ENCODE measurements at regions not wholly inside any gene's neighbourhood (a gene's known extent, or its start where the extent isn't known, plus 50 kb on each side); places are given as distances from the start of the nearest gene placed in this dataset.

DNA sequence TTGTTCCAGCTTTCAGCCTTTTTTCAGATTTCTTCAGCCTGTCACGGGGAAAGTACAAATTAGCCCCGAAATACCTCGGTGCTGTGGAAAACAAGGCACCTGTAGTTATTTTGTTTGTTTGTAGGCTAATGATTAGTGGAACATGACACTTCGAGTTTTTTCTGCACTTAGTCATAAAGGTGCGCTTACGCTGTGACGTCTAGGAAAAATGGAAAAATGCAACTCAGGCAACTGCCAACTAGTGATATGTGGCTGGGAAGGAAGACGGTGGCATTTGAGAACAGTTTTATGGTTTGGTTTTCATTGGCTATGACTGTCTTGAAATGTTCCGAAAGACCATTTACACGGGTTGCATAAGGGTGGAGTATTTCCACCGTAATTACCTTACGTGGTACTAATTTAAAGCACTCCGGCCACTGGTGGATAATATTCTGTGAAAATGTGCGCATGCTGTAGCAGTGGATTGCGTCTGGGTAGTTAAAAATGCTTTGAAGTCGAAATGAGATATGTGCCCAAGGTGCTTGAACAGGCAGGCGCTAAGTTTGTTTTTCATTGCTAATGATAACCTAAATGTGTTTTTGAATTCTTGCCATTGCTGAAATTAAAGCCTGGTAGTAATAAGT is 94.5 kb upstream of the CELF2 start:
- Histone ChIP-seq H3K9me3 (ENCODE audit: insufficient read depth, low read length) (no peaks in the 10 kb centered on the region), H3K4me3 (ENCODE audit: insufficient read length, low read depth) (no peak overlapping the region), H3K36me3 (ENCODE audit: insufficient read depth, insufficient read length, low read length) (no peaks in the 10 kb centered on the region), H3K4me1 (ENCODE audit: insufficient read depth, insufficient read length) (no peaks in the 10 kb centered on the region), H3K27me3 (ENCODE audit: insufficient read depth, insufficient read length) (no peaks in the 10 kb centered on the region), H3K9ac (ENCODE audit: insufficient read length, low read depth) (no peak overlapping the region)
- DNase-seq (ENCODE audit: low read depth, low spot score) = no peak
- TF ChIP-seq SUZ12 (IDR thresholded peaks at IDR 0.05; ENCODE audit: extremely low read depth, insufficient read depth, insufficient read length) (no peak), ZNF274 (IDR thresholded peaks at IDR 0.05; ENCODE audit: low read depth, low read length) (no peak), YY1 (IDR thresholded peaks at IDR 0.05; ENCODE audit: insufficient read depth, insufficient read length) (no peak)

DNA sequence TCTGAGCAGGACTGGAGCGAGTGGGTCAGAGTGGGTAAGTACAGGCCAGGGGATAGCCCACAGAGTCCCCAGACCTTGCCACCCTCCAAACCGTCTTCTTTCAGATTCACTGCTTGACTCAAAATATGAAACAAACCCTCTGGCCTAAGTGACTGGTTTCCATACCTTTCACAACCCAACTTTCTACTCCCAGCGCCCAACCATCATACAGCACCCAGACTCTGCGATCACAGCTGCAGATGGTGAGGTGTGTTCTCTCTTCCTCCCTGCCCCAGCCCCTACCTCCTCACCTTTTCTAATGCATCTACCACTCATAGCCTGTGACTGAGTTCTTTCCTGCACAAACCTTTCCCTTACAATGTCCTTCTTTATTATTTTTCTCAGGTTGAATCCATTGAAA is 92.0 kb upstream of the CELF2 start:
- no peaks in the 10 kb centered on the region for H3K36me3 ChIP-seq (ENCODE audit: insufficient read depth, insufficient read length, low read length)
- no peak overlapping the region for H3K9ac ChIP-seq (ENCODE audit: insufficient read length, low read depth)
- H3K27me3 ChIP-seq (ENCODE audit: insufficient read depth, insufficient read length) = no peaks in the 10 kb centered on the region
- H3K4me1 ChIP-seq (ENCODE audit: insufficient read depth, insufficient read length) = no peaks in the 10 kb centered on the region
- DNase-seq (ENCODE audit: low read depth, low spot score) = no peak
- H3K9me3 ChIP-seq (ENCODE audit: insufficient read depth, low read length) = no peaks in the 10 kb centered on the region
- no peak overlapping the region for H3K4me3 ChIP-seq (ENCODE audit: insufficient read length, low read depth)
- TF ChIP-seq SUZ12 (IDR thresholded peaks at IDR 0.05; ENCODE audit: extremely low read depth, insufficient read depth, insufficient read length) (no peak), YY1 (IDR thresholded peaks at IDR 0.05; ENCODE audit: insufficient read depth, insufficient read length) (no peak), ZNF274 (IDR thresholded peaks at IDR 0.05; ENCODE audit: low read depth, low read length) (no peak)

DNA sequence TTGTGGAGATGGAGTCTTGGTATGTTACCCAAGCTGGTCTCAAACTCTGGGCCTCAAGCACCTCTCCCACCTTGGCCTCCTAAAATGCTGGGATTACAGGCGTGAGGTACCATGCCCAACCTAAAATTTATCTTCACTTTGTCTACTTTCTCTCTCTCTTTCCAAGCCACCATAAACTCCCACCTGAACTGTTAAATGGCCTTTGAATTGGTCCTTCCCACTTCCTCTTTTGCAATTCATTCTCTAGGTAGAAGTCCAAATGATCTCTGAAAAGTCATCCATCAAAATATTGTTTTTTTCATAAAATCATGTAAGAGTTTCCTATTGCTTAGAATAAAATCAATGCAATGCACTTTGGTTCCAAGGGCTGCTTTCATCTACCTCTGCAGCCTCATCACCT is 90.1 kb upstream of the CELF2 start:
- Histone ChIP-seq H3K27me3 (ENCODE audit: insufficient read depth, insufficient read length) (no peaks in the 10 kb centered on the region), H3K9me3 (ENCODE audit: insufficient read depth, low read length) (no peaks in the 10 kb centered on the region), H3K4me3 (ENCODE audit: insufficient read length, low read depth) (no peak overlapping the region), H3K36me3 (ENCODE audit: insufficient read depth, insufficient read length, low read length) (no peaks in the 10 kb centered on the region), H3K9ac (ENCODE audit: insufficient read length, low read depth) (no peak overlapping the region), H3K4me1 (ENCODE audit: insufficient read depth, insufficient read length) (no peaks in the 10 kb centered on the region)
- TF ChIP-seq ZNF274 (IDR thresholded peaks at IDR 0.05; ENCODE audit: low read depth, low read length) (no peak), YY1 (IDR thresholded peaks at IDR 0.05; ENCODE audit: insufficient read depth, insufficient read length) (no peak), SUZ12 (IDR thresholded peaks at IDR 0.05; ENCODE audit: extremely low read depth, insufficient read depth, insufficient read length) (no peak)
- no peak for DNase-seq (ENCODE audit: low read depth, low spot score)

DNA sequence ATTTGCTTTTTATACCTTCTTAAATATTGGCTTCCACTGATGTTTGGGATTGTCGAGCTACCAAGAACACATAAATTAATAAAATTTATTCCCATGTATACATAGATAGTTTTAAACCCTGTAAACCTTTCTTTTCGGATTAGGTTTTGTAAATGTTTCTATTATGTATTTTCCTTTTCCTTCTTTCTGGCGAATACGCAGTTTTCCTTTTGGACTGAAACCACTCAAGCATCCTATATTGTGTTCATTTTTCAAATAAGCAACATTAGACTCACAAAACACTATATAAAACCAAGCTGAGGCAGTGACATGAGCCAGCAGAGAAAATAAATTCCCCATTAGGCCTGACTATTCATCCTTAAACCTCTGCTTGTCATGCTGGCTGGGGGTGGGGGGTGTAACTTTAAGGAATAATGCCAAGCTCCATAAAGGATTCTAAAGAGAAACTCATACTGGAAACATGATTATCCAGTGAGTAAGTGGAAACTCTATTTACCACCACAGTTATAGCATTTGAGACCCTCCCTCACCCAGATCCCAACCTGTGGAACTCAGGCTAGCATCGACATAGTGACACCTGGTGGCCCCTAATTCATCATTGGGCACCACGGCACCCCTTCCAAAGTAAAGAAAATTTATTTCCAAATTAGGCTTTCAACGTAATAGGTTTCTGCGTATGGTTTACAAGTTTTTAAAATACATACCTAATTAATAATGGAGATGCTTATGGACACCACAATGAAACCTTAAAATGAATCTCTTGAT is 86.5 kb upstream of the CELF2 start:
- Histone ChIP-seq H3K36me3 (ENCODE audit: insufficient read depth, insufficient read length, low read length) (no peaks in the 10 kb centered on the region), H3K9ac (ENCODE audit: insufficient read length, low read depth) (no peak overlapping the region), H3K9me3 (ENCODE audit: insufficient read depth, low read length) (no peaks in the 10 kb centered on the region), H3K27me3 (ENCODE audit: insufficient read depth, insufficient read length) (no peaks in the 10 kb centered on the region), H3K4me1 (ENCODE audit: insufficient read depth, insufficient read length) (no peaks in the 10 kb centered on the region), H3K4me3 (ENCODE audit: insufficient read length, low read depth) (no peak overlapping the region)
- DNase-seq (ENCODE audit: low read depth, low spot score) = no peak
- TF ChIP-seq SUZ12 (IDR thresholded peaks at IDR 0.05; ENCODE audit: extremely low read depth, insufficient read depth, insufficient read length) (no peak), ZNF274 (IDR thresholded peaks at IDR 0.05; ENCODE audit: low read depth, low read length) (no peak), YY1 (IDR thresholded peaks at IDR 0.05; ENCODE audit: insufficient read depth, insufficient read length) (no peak)

DNA sequence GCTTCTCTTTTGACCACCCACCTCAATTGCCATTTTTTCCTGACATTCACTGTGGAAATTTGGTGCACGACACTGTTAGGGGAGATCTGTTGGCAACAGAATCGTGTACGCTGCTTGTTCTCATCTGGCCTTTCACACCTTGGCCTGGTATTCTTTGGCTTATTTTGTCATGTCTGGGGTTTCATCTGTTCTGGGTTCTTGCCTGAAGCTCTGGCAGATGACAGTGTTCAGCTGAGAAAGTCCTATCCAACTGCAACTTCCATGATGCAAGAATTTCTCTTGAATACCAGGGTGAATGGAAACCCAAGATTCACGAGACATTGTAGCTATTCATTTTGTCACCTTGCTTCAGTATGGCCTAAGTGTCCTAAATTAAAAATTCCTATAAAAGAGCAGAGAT is 82.6 kb upstream of the CELF2 start:
- Histone ChIP-seq H3K9me3 (ENCODE audit: insufficient read depth, low read length) (no peaks in the 10 kb centered on the region), H3K4me3 (ENCODE audit: insufficient read length, low read depth) (no peak overlapping the region), H3K36me3 (ENCODE audit: insufficient read depth, insufficient read length, low read length) (no peaks in the 10 kb centered on the region), H3K27me3 (ENCODE audit: insufficient read depth, insufficient read length) (no peaks in the 10 kb centered on the region), H3K9ac (ENCODE audit: insufficient read length, low read depth) (no peak overlapping the region), H3K4me1 (ENCODE audit: insufficient read depth, insufficient read length) (no peaks in the 10 kb centered on the region)
- no peak for DNase-seq (ENCODE audit: low read depth, low spot score)
- TF ChIP-seq YY1 (IDR thresholded peaks at IDR 0.05; ENCODE audit: insufficient read depth, insufficient read length) (no peak), ZNF274 (IDR thresholded peaks at IDR 0.05; ENCODE audit: low read depth, low read length) (no peak), SUZ12 (IDR thresholded peaks at IDR 0.05; ENCODE audit: extremely low read depth, insufficient read depth, insufficient read length) (no peak)

DNA sequence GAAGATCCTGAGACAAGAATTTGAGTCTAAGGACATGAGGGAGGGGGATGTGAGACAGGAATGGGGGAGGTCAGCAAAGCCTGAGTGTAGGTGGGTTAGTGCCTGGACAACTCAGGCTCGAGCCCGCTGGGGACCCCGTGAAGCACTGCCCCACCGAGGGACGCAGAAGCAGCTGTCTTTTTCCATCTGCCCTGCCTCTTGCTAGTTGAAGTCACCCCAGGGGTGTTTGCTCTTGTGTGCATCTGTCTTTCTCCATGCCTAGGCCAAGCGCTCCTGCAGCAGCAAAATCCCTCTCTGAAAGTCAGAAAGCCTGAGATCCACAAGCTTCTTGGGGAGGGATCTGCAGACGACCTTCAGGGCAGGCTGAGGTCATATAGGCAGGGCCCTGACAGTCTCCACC is 79.0 kb upstream of the CELF2 start:
- H3K36me3 ChIP-seq (ENCODE audit: insufficient read depth, insufficient read length, low read length) = no peaks in the 10 kb centered on the region
- DNase-seq (ENCODE audit: low read depth, low spot score) = no peak
- TF ChIP-seq SUZ12 (IDR thresholded peaks at IDR 0.05; ENCODE audit: extremely low read depth, insufficient read depth, insufficient read length) = no peak
- no peak for TF ChIP-seq ZNF274 (IDR thresholded peaks at IDR 0.05; ENCODE audit: low read depth, low read length)
- no peak for TF ChIP-seq YY1 (IDR thresholded peaks at IDR 0.05; ENCODE audit: insufficient read depth, insufficient read length)
- no peak overlapping the region for H3K4me3 ChIP-seq (ENCODE audit: insufficient read length, low read depth)
- H3K4me1 ChIP-seq (ENCODE audit: insufficient read depth, insufficient read length) = no peaks in the 10 kb centered on the region
- H3K27me3 ChIP-seq (ENCODE audit: insufficient read depth, insufficient read length) = no peaks in the 10 kb centered on the region
- H3K9ac ChIP-seq (ENCODE audit: insufficient read length, low read depth) = no peak overlapping the region
- no peaks in the 10 kb centered on the region for H3K9me3 ChIP-seq (ENCODE audit: insufficient read depth, low read length)

DNA sequence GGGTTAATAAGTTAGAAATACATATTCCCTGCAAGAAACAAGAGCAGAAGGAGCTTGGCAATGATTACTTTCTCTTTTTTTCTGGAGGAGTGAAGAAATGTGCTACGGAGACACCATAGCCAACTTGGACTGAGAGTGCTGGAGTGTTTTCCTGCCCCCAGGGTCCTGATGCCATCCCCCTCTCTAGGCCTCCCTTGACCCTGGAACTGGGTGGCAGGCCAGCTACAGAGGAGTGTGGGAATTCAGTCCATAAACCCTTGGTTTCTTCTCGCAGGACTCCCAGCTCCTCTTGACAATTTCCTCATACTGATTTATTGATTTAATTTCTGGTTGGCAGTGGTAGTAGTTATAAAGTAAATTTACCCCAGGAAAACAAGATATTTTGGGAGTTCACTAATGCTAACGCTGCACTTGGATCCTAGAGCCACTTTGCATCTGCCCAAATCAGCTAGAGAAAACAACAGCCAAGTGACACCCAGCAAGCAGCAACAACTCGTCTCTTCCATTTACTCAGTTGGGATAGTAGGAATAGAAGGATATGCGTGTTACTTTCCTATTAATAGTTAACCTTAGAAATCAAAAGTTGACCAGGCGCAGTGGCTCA is 76.4 kb upstream of the CELF2 start:
- DNase-seq (ENCODE audit: low read depth, low spot score) = no peak
- H3K36me3 ChIP-seq (ENCODE audit: insufficient read depth, insufficient read length, low read length) = no peaks in the 10 kb centered on the region
- no peaks in the 10 kb centered on the region for H3K27me3 ChIP-seq (ENCODE audit: insufficient read depth, insufficient read length)
- H3K4me1 ChIP-seq (ENCODE audit: insufficient read depth, insufficient read length) = no peaks in the 10 kb centered on the region
- no peak overlapping the region for H3K4me3 ChIP-seq (ENCODE audit: insufficient read length, low read depth)
- H3K9me3 ChIP-seq (ENCODE audit: insufficient read depth, low read length) = peaks cover 16% of the 10 kb centered on the region; the same call in 1 of the 2 replicates
- H3K9ac ChIP-seq (ENCODE audit: insufficient read length, low read depth) = no peak overlapping the region
- no peak for TF ChIP-seq SUZ12 (IDR thresholded peaks at IDR 0.05; ENCODE audit: extremely low read depth, insufficient read depth, insufficient read length)
- no peak for TF ChIP-seq YY1 (IDR thresholded peaks at IDR 0.05; ENCODE audit: insufficient read depth, insufficient read length)
- no peak for TF ChIP-seq ZNF274 (IDR thresholded peaks at IDR 0.05; ENCODE audit: low read depth, low read length)
